Gastrocnemius medialis (tissue), 4 donors: ENCODE measurements at regions not wholly inside any gene's neighbourhood (a gene's known extent, or its start where the extent isn't known, plus 50 kb on each side); places are given as distances from the start of the nearest gene placed in this dataset.

Source experiments
- POLR2A ChIP-seq, 2 donors: fragments of 450-650 bp; IDR thresholded peaks; one replicate each; pipeline ENCODE4 v1.6.1; 2017; ENCODE audit warnings: antibody characterized with exemption in 2 of 2, mild to moderate bottlenecking in 2 of 2, moderate library complexity in 2 of 2
- TF ChIP-seq, protein P1 (sequence below), 5 experiments: fragments of 450-650 bp in 3 of 5; fragments of 200-600 bp in 2 of 5; sonication (generic) in 2 of 5; IDR thresholded peaks in 4 of 5; conservative IDR thresholded peaks in 1 of 5; 1 replicate in 4 of 5; 2 replicates in 1 of 5; pipeline ENCODE4 v1.5.1; 2016 to 2019; ENCODE audit warnings: antibody characterized with exemption in 5 of 5, mild to moderate bottlenecking in 3 of 5, moderate library complexity in 3 of 5

- no peak for TF ChIP-seq POLR2A (IDR thresholded peaks at IDR 0.05)
- TF ChIP-seq, protein P1, sequence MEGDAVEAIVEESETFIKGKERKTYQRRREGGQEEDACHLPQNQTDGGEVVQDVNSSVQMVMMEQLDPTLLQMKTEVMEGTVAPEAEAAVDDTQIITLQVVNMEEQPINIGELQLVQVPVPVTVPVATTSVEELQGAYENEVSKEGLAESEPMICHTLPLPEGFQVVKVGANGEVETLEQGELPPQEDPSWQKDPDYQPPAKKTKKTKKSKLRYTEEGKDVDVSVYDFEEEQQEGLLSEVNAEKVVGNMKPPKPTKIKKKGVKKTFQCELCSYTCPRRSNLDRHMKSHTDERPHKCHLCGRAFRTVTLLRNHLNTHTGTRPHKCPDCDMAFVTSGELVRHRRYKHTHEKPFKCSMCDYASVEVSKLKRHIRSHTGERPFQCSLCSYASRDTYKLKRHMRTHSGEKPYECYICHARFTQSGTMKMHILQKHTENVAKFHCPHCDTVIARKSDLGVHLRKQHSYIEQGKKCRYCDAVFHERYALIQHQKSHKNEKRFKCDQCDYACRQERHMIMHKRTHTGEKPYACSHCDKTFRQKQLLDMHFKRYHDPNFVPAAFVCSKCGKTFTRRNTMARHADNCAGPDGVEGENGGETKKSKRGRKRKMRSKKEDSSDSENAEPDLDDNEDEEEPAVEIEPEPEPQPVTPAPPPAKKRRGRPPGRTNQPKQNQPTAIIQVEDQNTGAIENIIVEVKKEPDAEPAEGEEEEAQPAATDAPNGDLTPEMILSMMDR (IDR thresholded peaks at IDR 0.05 in 4 of 5, conservative IDR thresholded peaks at IDR 0.05 in 1 of 5) = no peak
Measured at GRCh38 chr14:38958589-38958988, 144.4 kb downstream of the SEC23A start.
